K562 (cell line): ENCODE measurements at regions not wholly inside any gene's neighbourhood (a gene's known extent, or its start where the extent isn't known, plus 50 kb on each side); places are given as distances from the start of the nearest gene placed in this dataset.

Source experiments
- CBX3 ChIP-seq, 2 experiments: IDR thresholded peaks; 1 replicate in 1 of 2; 2 replicates in 1 of 2; pipeline ENCODE4 v1.6.1; 2012; ENCODE audit warnings: inconsistent platforms in 2 of 2, low read length in 2 of 2, borderline replicate concordance in 1 of 2, control low read depth in 1 of 2
- CREM ChIP-seq: IDR thresholded peaks from 2 replicates; pipeline ENCODE4 v1.6.1; 2014; ENCODE audit warnings: antibody characterized with exemption, low read depth
- EP400 ChIP-seq: fragments of 450-650 bp; IDR thresholded peaks from 2 replicates; pipeline ENCODE4 v1.6.1; 2017; ENCODE audit warnings: antibody characterized with exemption, mild to moderate bottlenecking, moderate library complexity
- HDAC2 ChIP-seq: fragments of 450-650 bp; IDR thresholded peaks from 2 replicates; pipeline ENCODE4 v1.6.1; 2016; ENCODE audit warnings: mild to moderate bottlenecking
- HDAC3 ChIP-seq: fragments of 450-650 bp; IDR thresholded peaks from 2 replicates; pipeline ENCODE4 v1.6.1; 2018; ENCODE audit warnings: borderline replicate concordance, mild to moderate bottlenecking, moderate library complexity; ENCODE audit not compliant: partially characterized antibody
- L3MBTL2 ChIP-seq: fragments of 450-650 bp; IDR thresholded peaks from 2 replicates; pipeline ENCODE4 v1.6.1; 2016; ENCODE audit warnings: mild to moderate bottlenecking, moderate library complexity
- MAFG ChIP-seq: fragments of 450-650 bp; conservative IDR thresholded peaks from 2 replicates; pipeline ENCODE4 v1.6.1; 2016; ENCODE audit warnings: missing genetic modification characterization, missing compliant biosample characterization
- NFIC ChIP-seq: fragments of 450-650 bp; IDR thresholded peaks from 2 replicates; pipeline ENCODE4 v1.6.1; 2017; ENCODE audit warnings: mild to moderate bottlenecking, inconsistent platforms
- NFRKB ChIP-seq: fragments of 450-650 bp; IDR thresholded peaks from 2 replicates; pipeline ENCODE4 v1.6.1; 2016; ENCODE audit warnings: low read depth
- RCOR1 ChIP-seq, 2 experiments: IDR thresholded peaks; 2 replicates each; pipeline ENCODE4 v1.6.1; 2012; ENCODE audit warnings: low read depth in 2 of 2, low read length in 2 of 2, borderline replicate concordance in 1 of 2, improper control_type of control experiment in 1 of 2
- SUPT5H ChIP-seq: fragments of 450-650 bp; IDR thresholded peaks from 2 replicates; pipeline ENCODE4 v1.6.1; 2016
- TAF7 ChIP-seq: fragments of 450-650 bp; IDR thresholded peaks from 2 replicates; pipeline ENCODE4 v1.6.1; 2016; ENCODE audit warnings: missing genetic modification characterization, missing compliant biosample characterization
- ZNF239 ChIP-seq: fragments of 250-450 bp; sonication (Bioruptor Pico); IDR thresholded peaks from 2 replicates; pipeline ENCODE4 v1.4.0; 2020; ENCODE audit warnings: mild to moderate bottlenecking
- ZNF583 ChIP-seq: fragments of 250-450 bp; sonication (Bioruptor Pico); IDR thresholded peaks from 2 replicates; pipeline ENCODE4 v1.4.0; 2020
- ZNF644 ChIP-seq: fragments of 200-800 bp; sonication (Bioruptor generic); IDR thresholded peaks from 2 replicates; pipeline ENCODE4 v1.6.1; 2016; ENCODE audit warnings: low read depth, missing genetic modification characterization, missing compliant biosample characterization
- TF ChIP-seq, protein P1 (sequence below): fragments of 450-650 bp; IDR thresholded peaks from 2 replicates; pipeline ENCODE4 v1.6.1; 2017; ENCODE audit warnings: antibody characterized with exemption, mild to moderate bottlenecking
- TF ChIP-seq, protein P2 (sequence below), 2 experiments: fragments of 450-650 bp; conservative IDR thresholded peaks; 2 replicates each; pipeline ENCODE4 v1.6.1; 2017; ENCODE audit warnings: mild to moderate bottlenecking in 2 of 2, moderate library complexity in 2 of 2
- TF ChIP-seq, protein P3 (sequence below): fragments of 250-450 bp; sonication (Bioruptor Pico); IDR thresholded peaks from 2 replicates; pipeline ENCODE4 v1.4.0; 2020

GRCh38 chr7:32662509-32662908 lies 167.2 kb downstream of the AVL9 start (continued):
- TF ChIP-seq, protein P1, sequence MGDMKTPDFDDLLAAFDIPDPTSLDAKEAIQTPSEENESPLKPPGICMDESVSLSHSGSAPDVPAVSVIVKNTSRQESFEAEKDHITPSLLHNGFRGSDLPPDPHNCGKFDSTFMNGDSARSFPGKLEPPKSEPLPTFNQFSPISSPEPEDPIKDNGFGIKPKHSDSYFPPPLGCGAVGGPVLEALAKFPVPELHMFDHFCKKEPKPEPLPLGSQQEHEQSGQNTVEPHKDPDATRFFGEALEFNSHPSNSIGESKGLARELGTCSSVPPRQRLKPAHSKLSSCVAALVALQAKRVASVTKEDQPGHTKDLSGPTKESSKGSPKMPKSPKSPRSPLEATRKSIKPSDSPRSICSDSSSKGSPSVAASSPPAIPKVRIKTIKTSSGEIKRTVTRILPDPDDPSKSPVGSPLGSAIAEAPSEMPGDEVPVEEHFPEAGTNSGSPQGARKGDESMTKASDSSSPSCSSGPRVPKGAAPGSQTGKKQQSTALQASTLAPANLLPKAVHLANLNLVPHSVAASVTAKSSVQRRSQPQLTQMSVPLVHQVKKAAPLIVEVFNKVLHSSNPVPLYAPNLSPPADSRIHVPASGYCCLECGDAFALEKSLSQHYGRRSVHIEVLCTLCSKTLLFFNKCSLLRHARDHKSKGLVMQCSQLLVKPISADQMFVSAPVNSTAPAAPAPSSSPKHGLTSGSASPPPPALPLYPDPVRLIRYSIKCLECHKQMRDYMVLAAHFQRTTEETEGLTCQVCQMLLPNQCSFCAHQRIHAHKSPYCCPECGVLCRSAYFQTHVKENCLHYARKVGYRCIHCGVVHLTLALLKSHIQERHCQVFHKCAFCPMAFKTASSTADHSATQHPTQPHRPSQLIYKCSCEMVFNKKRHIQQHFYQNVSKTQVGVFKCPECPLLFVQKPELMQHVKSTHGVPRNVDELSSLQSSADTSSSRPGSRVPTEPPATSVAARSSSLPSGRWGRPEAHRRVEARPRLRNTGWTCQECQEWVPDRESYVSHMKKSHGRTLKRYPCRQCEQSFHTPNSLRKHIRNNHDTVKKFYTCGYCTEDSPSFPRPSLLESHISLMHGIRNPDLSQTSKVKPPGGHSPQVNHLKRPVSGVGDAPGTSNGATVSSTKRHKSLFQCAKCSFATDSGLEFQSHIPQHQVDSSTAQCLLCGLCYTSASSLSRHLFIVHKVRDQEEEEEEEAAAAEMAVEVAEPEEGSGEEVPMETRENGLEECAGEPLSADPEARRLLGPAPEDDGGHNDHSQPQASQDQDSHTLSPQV: peak; percentile 86
- peak; percentile 67 for TF ChIP-seq L3MBTL2
- TF ChIP-seq, protein P2, sequence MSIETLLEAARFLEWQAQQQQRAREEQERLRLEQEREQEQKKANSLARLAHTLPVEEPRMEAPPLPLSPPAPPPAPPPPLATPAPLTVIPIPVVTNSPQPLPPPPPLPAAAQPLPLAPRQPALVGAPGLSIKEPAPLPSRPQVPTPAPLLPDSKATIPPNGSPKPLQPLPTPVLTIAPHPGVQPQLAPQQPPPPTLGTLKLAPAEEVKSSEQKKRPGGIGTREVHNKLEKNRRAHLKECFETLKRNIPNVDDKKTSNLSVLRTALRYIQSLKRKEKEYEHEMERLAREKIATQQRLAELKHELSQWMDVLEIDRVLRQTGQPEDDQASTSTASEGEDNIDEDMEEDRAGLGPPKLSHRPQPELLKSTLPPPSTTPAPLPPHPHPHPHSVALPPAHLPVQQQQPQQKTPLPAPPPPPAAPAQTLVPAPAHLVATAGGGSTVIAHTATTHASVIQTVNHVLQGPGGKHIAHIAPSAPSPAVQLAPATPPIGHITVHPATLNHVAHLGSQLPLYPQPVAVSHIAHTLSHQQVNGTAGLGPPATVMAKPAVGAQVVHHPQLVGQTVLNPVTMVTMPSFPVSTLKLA (conservative IDR thresholded peaks at IDR 0.05): peak; percentile 40 to 49; a peak in 3 of 4 replicates
- TF ChIP-seq TAF7 (tag): peak; percentile 44; the same call in 1 of the 2 replicates
- 0 out of 4 replicates have a peak, but pooled peaks of 1 of the 2 experiments have one; percentile 8 for TF ChIP-seq RCOR1 (IDR thresholded peaks at IDR 0.05; ENCODE audit: borderline replicate concordance in 1 of 2, low read depth in 2 of 2, low read length in 2 of 2)
- peak in 1 of 2 experiments; percentile 32; a peak in 1 of 3 replicates for TF ChIP-seq CBX3 (IDR thresholded peaks at IDR 0.05; ENCODE audit: borderline replicate concordance in 1 of 2, low read length in 2 of 2)
- peak; percentile 42 for TF ChIP-seq HDAC3
- TF ChIP-seq ZNF583 (CRISPR knock-in tag): peak; percentile 70; the same call in 1 of the 2 replicates
- TF ChIP-seq NFIC: peak; percentile 62
- TF ChIP-seq EP400: peak; percentile 64; the same call in 1 of the 2 replicates
- peak; percentile 70; the same call in 1 of the 2 replicates for TF ChIP-seq MAFG (tag)
- peak; percentile 81 for TF ChIP-seq NFRKB
- TF ChIP-seq, protein P3, sequence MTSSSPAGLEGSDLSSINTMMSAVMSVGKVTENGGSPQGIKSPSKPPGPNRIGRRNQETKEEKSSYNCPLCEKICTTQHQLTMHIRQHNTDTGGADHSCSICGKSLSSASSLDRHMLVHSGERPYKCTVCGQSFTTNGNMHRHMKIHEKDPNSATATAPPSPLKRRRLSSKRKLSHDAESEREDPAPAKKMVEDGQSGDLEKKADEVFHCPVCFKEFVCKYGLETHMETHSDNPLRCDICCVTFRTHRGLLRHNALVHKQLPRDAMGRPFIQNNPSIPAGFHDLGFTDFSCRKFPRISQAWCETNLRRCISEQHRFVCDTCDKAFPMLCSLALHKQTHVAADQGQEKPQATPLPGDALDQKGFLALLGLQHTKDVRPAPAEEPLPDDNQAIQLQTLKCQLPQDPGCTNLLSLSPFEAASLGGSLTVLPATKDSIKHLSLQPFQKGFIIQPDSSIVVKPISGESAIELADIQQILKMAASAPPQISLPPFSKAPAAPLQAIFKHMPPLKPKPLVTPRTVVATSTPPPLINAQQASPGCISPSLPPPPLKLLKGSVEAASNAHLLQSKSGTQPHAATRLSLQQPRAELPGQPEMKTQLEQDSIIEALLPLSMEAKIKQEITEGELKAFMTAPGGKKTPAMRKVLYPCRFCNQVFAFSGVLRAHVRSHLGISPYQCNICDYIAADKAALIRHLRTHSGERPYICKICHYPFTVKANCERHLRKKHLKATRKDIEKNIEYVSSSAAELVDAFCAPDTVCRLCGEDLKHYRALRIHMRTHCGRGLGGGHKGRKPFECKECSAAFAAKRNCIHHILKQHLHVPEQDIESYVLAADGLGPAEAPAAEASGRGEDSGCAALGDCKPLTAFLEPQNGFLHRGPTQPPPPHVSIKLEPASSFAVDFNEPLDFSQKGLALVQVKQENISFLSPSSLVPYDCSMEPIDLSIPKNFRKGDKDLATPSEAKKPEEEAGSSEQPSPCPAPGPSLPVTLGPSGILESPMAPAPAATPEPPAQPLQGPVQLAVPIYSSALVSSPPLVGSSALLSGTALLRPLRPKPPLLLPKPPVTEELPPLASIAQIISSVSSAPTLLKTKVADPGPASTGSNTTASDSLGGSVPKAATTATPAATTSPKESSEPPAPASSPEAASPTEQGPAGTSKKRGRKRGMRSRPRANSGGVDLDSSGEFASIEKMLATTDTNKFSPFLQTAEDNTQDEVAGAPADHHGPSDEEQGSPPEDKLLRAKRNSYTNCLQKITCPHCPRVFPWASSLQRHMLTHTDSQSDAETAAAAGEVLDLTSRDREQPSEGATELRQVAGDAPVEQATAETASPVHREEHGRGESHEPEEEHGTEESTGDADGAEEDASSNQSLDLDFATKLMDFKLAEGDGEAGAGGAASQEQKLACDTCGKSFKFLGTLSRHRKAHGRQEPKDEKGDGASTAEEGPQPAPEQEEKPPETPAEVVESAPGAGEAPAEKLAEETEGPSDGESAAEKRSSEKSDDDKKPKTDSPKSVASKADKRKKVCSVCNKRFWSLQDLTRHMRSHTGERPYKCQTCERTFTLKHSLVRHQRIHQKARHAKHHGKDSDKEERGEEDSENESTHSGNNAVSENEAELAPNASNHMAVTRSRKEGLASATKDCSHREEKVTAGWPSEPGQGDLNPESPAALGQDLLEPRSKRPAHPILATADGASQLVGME (CRISPR knock-in tag): 0 out of 2 replicates have a peak, but pooled peaks have one; percentile 54
- TF ChIP-seq CREM: peak; percentile 40; the same call in 1 of the 2 replicates
- TF ChIP-seq HDAC2: 0 out of 2 replicates have a peak, but pooled peaks have one; percentile 21
- 0 out of 2 replicates have a peak, but pooled peaks have one; percentile 31 for TF ChIP-seq ZNF239 (CRISPR knock-in tag)
- peak; percentile 52 for TF ChIP-seq SUPT5H
- TF ChIP-seq ZNF644 (tag): 0 out of 2 replicates have a peak, but pooled peaks have one; percentile 64
